GM12892 (cell line): ENCODE measurements at regions not wholly inside any gene's neighbourhood (a gene's known extent, or its start where the extent isn't known, plus 50 kb on each side); places are given as distances from the start of the nearest gene placed in this dataset.

ENCODE experiments used
- POLR2A ChIP-seq: IDR thresholded peaks from 2 replicates; pipeline ENCODE4 v1.6.1; 2011; ENCODE audit warnings: low read depth, low read length, control low read depth
- TAF1 ChIP-seq: IDR thresholded peaks from 2 replicates; pipeline ENCODE4 v1.6.1; 2011; ENCODE audit warnings: low read depth, mild to moderate bottlenecking, control low read depth, low read length, borderline replicate concordance

DNA sequence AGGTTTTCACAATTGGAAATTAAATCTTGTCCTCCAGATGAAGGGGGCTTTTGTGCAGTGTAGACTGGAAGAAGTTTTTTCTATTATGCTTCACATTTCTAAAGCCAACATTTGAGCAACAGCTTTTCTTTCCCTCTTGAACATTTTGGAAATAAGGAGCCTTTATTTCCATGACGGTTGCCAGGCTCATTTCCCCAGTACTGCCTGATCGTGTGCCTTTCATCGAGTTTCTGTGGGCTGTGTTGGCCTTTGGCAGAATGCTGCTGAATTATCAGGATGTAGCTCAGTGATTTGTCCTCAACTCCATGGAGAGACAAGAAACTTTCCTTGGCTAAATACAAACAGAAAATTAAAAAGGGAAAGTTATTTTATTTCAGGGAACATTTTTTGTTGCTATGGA is 314.8 kb upstream of the LRRC3B start:
- TF ChIP-seq POLR2A (no peak), TAF1 (no peak)
